Cardiac muscle cell (in vitro differentiated cells and primary cell): ENCODE measurements at regions not wholly inside any gene's neighbourhood (a gene's known extent, or its start where the extent isn't known, plus 50 kb on each side); places are given as distances from the start of the nearest gene placed in this dataset.

ENCODE experiments used
- DNase-seq, 2 donors: peaks; one replicate each; pipeline versions ENCODE4 v3.0.0 to v3.0.0-alpha.2; 2010 to 2017; ENCODE audit warnings: low read depth in 1 of 2, low spot score in 1 of 2
- H3K27ac ChIP-seq: fragments of 200-600 bp; sonication (generic); 2 replicates; pipeline ENCODE4 v1.5.1; 2016
- H3K27me3 ChIP-seq: fragments of 200-600 bp; sonication (generic); 2 replicates; pipeline ENCODE4 v1.6.0; 2016; ENCODE audit warnings: control low read depth
- H3K36me3 ChIP-seq: fragments of 200-600 bp; sonication (generic); 2 replicates; pipeline ENCODE4 v1.5.1; 2016; ENCODE audit warnings: control low read depth
- H3K4me1 ChIP-seq: fragments of 200-600 bp; sonication (generic); 2 replicates; pipeline ENCODE4 v1.8.1; 2017; ENCODE audit warnings: low read depth, mild to moderate bottlenecking, mixed run types
- H3K4me3 ChIP-seq: fragments of 200-600 bp; sonication (generic); 2 replicates; pipeline ENCODE4 v1.5.1; 2016; ENCODE audit warnings: mild to moderate bottlenecking
- H3K9me3 ChIP-seq: fragments of 200-600 bp; sonication (generic); 2 replicates; pipeline ENCODE4 v1.5.1; 2017; ENCODE audit warnings: low read depth, mild to moderate bottlenecking, control low read depth
- TF ChIP-seq, protein P1 (sequence below): IDR thresholded peaks from 2 replicates; pipeline ENCODE4 v1.5.1; 2012; ENCODE audit warnings: low read depth, mild to moderate bottlenecking, low read length

GRCh38 chr11:110777775-110778174 is 65.5 kb upstream of the ARHGAP20 start:
- Histone ChIP-seq H3K27me3 (no peaks in the 10 kb centered on the region), H3K36me3 (no peaks in the 10 kb centered on the region), H3K4me1 (no peaks in the 10 kb centered on the region), H3K27ac (no peak overlapping the region), H3K9me3 (no peaks in the 10 kb centered on the region), H3K4me3 (no peak overlapping the region)
- peak in 1 of 2 donors; percentile 46 for DNase-seq
- TF ChIP-seq, protein P1, sequence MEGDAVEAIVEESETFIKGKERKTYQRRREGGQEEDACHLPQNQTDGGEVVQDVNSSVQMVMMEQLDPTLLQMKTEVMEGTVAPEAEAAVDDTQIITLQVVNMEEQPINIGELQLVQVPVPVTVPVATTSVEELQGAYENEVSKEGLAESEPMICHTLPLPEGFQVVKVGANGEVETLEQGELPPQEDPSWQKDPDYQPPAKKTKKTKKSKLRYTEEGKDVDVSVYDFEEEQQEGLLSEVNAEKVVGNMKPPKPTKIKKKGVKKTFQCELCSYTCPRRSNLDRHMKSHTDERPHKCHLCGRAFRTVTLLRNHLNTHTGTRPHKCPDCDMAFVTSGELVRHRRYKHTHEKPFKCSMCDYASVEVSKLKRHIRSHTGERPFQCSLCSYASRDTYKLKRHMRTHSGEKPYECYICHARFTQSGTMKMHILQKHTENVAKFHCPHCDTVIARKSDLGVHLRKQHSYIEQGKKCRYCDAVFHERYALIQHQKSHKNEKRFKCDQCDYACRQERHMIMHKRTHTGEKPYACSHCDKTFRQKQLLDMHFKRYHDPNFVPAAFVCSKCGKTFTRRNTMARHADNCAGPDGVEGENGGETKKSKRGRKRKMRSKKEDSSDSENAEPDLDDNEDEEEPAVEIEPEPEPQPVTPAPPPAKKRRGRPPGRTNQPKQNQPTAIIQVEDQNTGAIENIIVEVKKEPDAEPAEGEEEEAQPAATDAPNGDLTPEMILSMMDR = no peak

DNA sequence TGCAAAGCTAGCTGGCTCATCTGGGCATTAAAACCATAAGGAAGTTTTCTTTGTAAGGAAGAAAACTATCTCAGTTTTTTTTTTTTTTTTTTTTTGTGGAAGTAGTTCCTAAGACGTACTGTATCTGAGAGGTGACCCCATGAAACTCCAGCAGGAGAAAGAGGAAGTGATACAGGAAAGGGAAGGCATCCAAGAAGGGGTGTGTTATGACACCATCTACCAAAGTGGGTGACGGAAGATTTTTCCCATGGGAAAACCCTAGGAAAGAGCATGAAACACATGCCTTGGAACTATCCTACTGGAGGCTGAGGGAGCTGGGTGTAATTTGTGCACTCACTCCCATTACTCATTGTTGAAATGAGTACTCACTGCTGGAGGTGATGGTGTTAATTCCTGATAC is 63.8 kb upstream of the ARHGAP20 start:
- Histone ChIP-seq H3K4me3 (no peak overlapping the region), H3K9me3 (no peaks in the 10 kb centered on the region), H3K4me1 (no peaks in the 10 kb centered on the region), H3K27me3 (no peaks in the 10 kb centered on the region), H3K27ac (no peak overlapping the region), H3K36me3 (no peaks in the 10 kb centered on the region)
- DNase-seq = peak in 1 of 2 donors; percentile 13
- TF ChIP-seq, protein P1 = no peak

DNA sequence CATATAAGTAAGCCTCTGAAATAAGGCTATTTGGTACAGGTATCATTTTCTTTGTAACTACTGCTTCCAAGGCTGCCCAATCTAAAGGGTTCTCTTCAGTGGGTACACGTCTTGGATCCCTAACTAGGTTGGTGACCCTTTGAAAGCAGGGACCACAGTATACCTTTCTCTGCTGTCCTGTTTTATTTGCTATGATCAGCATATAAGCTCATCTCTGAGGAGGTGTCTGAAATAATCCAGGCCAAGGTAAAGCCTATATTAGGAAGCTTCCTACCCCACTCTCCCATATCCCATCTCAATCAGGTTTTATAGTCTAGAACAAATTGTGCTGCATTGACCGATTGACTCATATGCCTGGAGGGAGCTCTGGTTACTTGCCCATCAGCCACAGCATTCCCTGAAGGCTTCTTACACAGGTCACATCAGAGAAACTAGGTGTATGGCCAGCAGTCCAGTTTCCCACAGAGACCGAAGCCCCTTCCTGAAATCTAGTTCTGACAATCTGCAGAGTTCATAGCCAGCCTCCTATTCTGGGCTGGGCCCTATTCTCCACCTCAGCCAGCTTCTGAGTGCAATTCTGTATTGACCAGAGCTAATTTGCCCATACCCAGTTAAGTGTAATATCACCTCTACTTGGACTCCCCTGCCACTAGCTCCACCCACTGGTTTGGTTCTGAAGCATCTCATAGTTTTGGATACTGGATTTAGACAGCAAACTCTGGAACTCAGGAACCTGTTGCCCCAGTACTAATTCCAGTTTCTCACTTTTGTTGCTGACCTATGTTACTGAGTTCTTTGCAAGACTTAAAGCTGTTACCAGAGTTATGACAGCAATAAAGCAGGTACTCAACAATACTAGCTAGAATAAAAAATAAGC is 62.1 kb upstream of the ARHGAP20 start:
- Histone ChIP-seq H3K27me3 (no peaks in the 10 kb centered on the region), H3K9me3 (no peaks in the 10 kb centered on the region), H3K27ac (no peak overlapping the region), H3K4me1 (no peaks in the 10 kb centered on the region), H3K36me3 (no peaks in the 10 kb centered on the region), H3K4me3 (no peak overlapping the region)
- TF ChIP-seq, protein P1 = no peak
- DNase-seq = no peak

DNA sequence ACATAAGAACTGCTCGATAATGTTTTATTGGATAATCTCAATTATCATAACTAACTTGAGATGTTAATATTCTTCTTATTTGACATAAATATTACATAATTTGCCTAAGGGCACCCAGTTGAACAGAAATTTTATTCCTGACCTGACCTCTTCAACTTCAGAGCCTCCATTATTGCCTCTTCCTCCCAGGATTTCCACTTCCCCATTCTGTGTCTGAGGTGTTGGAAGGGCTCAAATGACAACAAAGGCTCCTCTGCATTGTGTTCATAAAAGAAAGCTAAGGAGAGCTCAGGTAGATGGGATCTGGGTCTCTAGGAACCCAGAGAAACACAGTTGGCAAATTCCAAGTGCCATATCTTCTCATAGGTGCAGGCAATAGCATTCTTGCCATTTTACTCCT is 61.2 kb upstream of the ARHGAP20 start:
- no peaks in the 10 kb centered on the region for H3K4me1 ChIP-seq
- no peaks in the 10 kb centered on the region for H3K36me3 ChIP-seq
- no peak for DNase-seq
- H3K27me3 ChIP-seq = no peaks in the 10 kb centered on the region
- H3K27ac ChIP-seq = no peak overlapping the region
- H3K4me3 ChIP-seq = no peak overlapping the region
- TF ChIP-seq, protein P1 = no peak
- H3K9me3 ChIP-seq = no peaks in the 10 kb centered on the region

GRCh38 chr11:110772863-110773262 is 60.6 kb upstream of the ARHGAP20 start:
- Histone ChIP-seq H3K4me1 (no peaks in the 10 kb centered on the region), H3K9me3 (no peaks in the 10 kb centered on the region), H3K27ac (no peak overlapping the region), H3K27me3 (no peaks in the 10 kb centered on the region), H3K4me3 (no peak overlapping the region), H3K36me3 (no peaks in the 10 kb centered on the region)
- TF ChIP-seq, protein P1 = no peak
- DNase-seq = no peak
